Breast epithelium (tissue), 3 donors: ENCODE measurements at regions not wholly inside any gene's neighbourhood (a gene's known extent, or its start where the extent isn't known, plus 50 kb on each side); places are given as distances from the start of the nearest gene placed in this dataset.

ENCODE experiments used
- POLR2A ChIP-seq: fragments of 450-650 bp; IDR thresholded peaks from one replicate; pipeline ENCODE4 v1.6.1; 2016; ENCODE audit warnings: antibody characterized with exemption, mild to moderate bottlenecking, moderate library complexity
- POLR2AphosphoS5 ChIP-seq, 3 donors: sonication (generic); formaldehyde crosslinking; IDR thresholded peaks; one replicate each; pipeline ENCODE4 v1.6.1; 2017; ENCODE audit warnings: antibody characterized with exemption in 3 of 3

DNA sequence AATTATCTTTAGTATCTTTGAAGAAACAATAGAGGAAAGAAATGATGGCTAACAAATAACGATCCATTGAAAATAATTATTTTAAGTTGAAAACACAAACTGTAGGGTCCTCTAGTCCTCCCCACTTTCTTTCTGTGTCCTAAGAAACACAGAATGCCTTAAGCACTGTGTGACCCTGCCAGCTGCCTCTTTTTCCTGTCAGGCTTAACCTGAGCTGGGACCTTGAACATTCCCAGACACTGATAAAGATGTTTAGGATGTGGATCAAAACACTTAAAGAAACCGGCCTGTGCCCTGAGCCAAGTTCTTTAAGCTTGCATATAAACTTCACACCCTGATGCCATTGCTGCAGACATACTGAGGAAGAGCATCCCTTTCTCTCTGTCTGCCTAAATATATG lies 755.4 kb upstream of the VRK2 start:
- TF ChIP-seq POLR2AphosphoS5 (IDR thresholded peaks at IDR 0.05) (no peak), POLR2A (no peak)
